Lower leg skin (tissue), 3 donors: ENCODE measurements at regions not wholly inside any gene's neighbourhood (a gene's known extent, or its start where the extent isn't known, plus 50 kb on each side); places are given as distances from the start of the nearest gene placed in this dataset.

ENCODE experiments used
- POLR2A ChIP-seq, 2 donors: fragments of 450-650 bp; IDR thresholded peaks; one replicate each; pipeline ENCODE4 v1.6.1; 2016 to 2017; ENCODE audit warnings: antibody characterized with exemption in 2 of 2, mild to moderate bottlenecking in 1 of 2, moderate library complexity in 1 of 2
- TF ChIP-seq, protein P1 (sequence below), 3 donors: fragments of 450-650 bp; IDR thresholded peaks; one replicate each; pipeline ENCODE4 v1.5.1; 2016; ENCODE audit warnings: antibody characterized with exemption in 3 of 3, mild to moderate bottlenecking in 3 of 3, moderate library complexity in 2 of 3

DNA sequence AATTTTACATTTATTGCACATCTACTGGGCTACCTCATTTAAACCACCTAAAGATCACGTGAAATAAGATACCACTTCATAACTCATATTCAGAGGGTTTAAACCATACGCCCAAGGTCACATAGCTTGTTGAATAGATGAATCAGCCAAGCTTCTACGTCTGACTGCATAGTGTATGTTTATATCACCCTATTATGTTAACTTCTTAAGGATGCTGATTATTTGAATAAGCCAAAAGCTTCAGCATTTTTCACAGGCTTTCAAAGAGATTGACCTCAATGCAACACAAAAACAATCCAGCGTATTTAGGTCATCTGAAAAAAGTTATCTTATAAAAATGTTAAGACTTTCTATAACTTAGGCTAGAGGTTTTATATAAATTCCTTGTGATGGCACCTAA lies 373.8 kb downstream of the TGFB2 start:
- TF ChIP-seq, protein P1, sequence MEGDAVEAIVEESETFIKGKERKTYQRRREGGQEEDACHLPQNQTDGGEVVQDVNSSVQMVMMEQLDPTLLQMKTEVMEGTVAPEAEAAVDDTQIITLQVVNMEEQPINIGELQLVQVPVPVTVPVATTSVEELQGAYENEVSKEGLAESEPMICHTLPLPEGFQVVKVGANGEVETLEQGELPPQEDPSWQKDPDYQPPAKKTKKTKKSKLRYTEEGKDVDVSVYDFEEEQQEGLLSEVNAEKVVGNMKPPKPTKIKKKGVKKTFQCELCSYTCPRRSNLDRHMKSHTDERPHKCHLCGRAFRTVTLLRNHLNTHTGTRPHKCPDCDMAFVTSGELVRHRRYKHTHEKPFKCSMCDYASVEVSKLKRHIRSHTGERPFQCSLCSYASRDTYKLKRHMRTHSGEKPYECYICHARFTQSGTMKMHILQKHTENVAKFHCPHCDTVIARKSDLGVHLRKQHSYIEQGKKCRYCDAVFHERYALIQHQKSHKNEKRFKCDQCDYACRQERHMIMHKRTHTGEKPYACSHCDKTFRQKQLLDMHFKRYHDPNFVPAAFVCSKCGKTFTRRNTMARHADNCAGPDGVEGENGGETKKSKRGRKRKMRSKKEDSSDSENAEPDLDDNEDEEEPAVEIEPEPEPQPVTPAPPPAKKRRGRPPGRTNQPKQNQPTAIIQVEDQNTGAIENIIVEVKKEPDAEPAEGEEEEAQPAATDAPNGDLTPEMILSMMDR (IDR thresholded peaks at IDR 0.05), result no peak
- no peak for TF ChIP-seq POLR2A (IDR thresholded peaks at IDR 0.05)
